ENCODE measurements at regions not wholly inside any gene's neighbourhood (a gene's known extent, or its start where the extent isn't known, plus 50 kb on each side); places are given as distances from the start of the nearest gene placed in this dataset.

GRCh38 chr1:68338081-68338480 is 105.8 kb upstream of the WLS start:
- TF ChIP-seq EZH2 (IDR thresholded peaks at IDR 0.05; ENCODE audit: insufficient read depth, poor library complexity, severe bottlenecking) (no peak), EZH2phosphoT487 (IDR thresholded peaks at IDR 0.05; ENCODE audit: insufficient read depth, low read depth) (no peak)
